DND-41 (cell line): ENCODE measurements at regions not wholly inside any gene's neighbourhood (a gene's known extent, or its start where the extent isn't known, plus 50 kb on each side); places are given as distances from the start of the nearest gene placed in this dataset.

ENCODE experiments used
- ATAC-seq: fragments of 200-7000 bp; cut with Tn5 transposase; 3 replicates; pipeline ENCODE4 v1.9.1; 2021; ENCODE audit warnings: low read depth; ENCODE audit not compliant: insufficient read depth
- DNase-seq: peaks from one replicate; pipeline ENCODE4 v3.0.0-alpha.2; 2020
- H2AFZ ChIP-seq: 2 replicates; pipeline ENCODE4 v1.6.0; 2012; ENCODE audit warnings: low read depth, low read length
- H3K27ac ChIP-seq: 2 replicates; pipeline ENCODE4 v1.5.1; 2012; ENCODE audit warnings: low read length, inconsistent platforms
- H3K27me3 ChIP-seq: fragments of 200-600 bp; sonication (generic); 2 replicates; pipeline ENCODE4 v1.6.0; 2012; ENCODE audit warnings: low read length, mild to moderate bottlenecking, inconsistent platforms; ENCODE audit not compliant: insufficient read depth, poor library complexity
- H3K36me3 ChIP-seq: 2 replicates; pipeline ENCODE4 v1.5.1; 2012; ENCODE audit warnings: low read length, inconsistent platforms; ENCODE audit not compliant: insufficient read depth
- H3K4me1 ChIP-seq: 2 replicates; pipeline ENCODE4 v1.5.1; 2012; ENCODE audit warnings: mild to moderate bottlenecking, low read length; ENCODE audit not compliant: insufficient read depth
- H3K4me2 ChIP-seq: 2 replicates; pipeline ENCODE4 v1.6.0; 2012; ENCODE audit warnings: mild to moderate bottlenecking, moderate library complexity, low read length, inconsistent platforms; ENCODE audit not compliant: insufficient read depth
- H3K4me3 ChIP-seq, 2 experiments: fragments of 200-600 bp in 1 of 2; shearing (Covaris generic) in 1 of 2; 2 replicates each; pipeline ENCODE4 v1.5.1; 2012 to 2016; ENCODE audit warnings: inconsistent platforms in 2 of 2, low read length in 2 of 2, mild to moderate bottlenecking in 2 of 2, low read depth in 1 of 2, moderate library complexity in 1 of 2
- H3K79me2 ChIP-seq: 2 replicates; pipeline ENCODE4 v1.6.0; 2012; ENCODE audit warnings: low read length, inconsistent platforms; ENCODE audit not compliant: insufficient read depth
- H3K9ac ChIP-seq: 2 replicates; pipeline ENCODE4 v1.6.0; 2012; ENCODE audit warnings: low read depth, mild to moderate bottlenecking, inconsistent platforms, low read length, moderate library complexity
- H3K9me3 ChIP-seq: 2 replicates; pipeline ENCODE4 v1.5.1; 2012; ENCODE audit warnings: low read length, moderate library complexity, mild to moderate bottlenecking, inconsistent platforms; ENCODE audit not compliant: insufficient read depth, severe bottlenecking
- H4K20me1 ChIP-seq: 2 replicates; pipeline ENCODE4 v1.6.0; 2012; ENCODE audit warnings: low read length; ENCODE audit not compliant: insufficient read depth
- CTCF ChIP-seq: IDR thresholded peaks from 2 replicates; pipeline ENCODE4 v1.5.1; 2012; ENCODE audit warnings: borderline replicate concordance, low read length, moderate library complexity, mild to moderate bottlenecking; ENCODE audit not compliant: poor library complexity, severe bottlenecking; ENCODE audit errors: extremely low read depth
- EZH2 ChIP-seq: IDR thresholded peaks from 3 replicates; pipeline ENCODE4 v1.6.1; 2012; ENCODE audit warnings: borderline replicate concordance, low read depth, mild to moderate bottlenecking, moderate library complexity, low read length, inconsistent platforms; ENCODE audit not compliant: severe bottlenecking

- Histone ChIP-seq H3K9ac (no peak overlapping the region), H3K4me2 (no peak overlapping the region), H2AFZ (no peak overlapping the region), H3K4me1 (no peaks in the 10 kb centered on the region), H3K27me3 (no peaks in the 10 kb centered on the region), H3K9me3 (no peaks in the 10 kb centered on the region), H3K4me3 (no peak overlapping the region), H3K79me2 (no peaks in the 10 kb centered on the region), H4K20me1 (no peaks in the 10 kb centered on the region), H3K36me3 (no peaks in the 10 kb centered on the region), H3K27ac (no peak overlapping the region)
- DNase-seq: no peak
- TF ChIP-seq EZH2: no peak
- TF ChIP-seq CTCF: no peak
- ATAC-seq: no peak
These were observed 397.4 kb upstream of the ZFP42 start for GRCh38 chr4:187598196-187598595.

- Histone ChIP-seq H3K27ac (no peak overlapping the region), H3K9ac (no peak overlapping the region), H3K4me3 (no peak overlapping the region), H3K4me2 (no peak overlapping the region), H2AFZ (no peak overlapping the region), H3K36me3 (no peaks in the 10 kb centered on the region), H3K9me3 (no peaks in the 10 kb centered on the region), H3K4me1 (no peaks in the 10 kb centered on the region), H4K20me1 (no peaks in the 10 kb centered on the region), H3K79me2 (no peaks in the 10 kb centered on the region), H3K27me3 (no peaks in the 10 kb centered on the region)
- DNase-seq: no peak
- TF ChIP-seq CTCF (no peak), EZH2 (no peak)
- no peak for ATAC-seq
These were observed 393.1 kb upstream of the ZFP42 start for GRCh38 chr4:187602339-187603092.

- H3K9ac ChIP-seq: no peak overlapping the region
- no peaks in the 10 kb centered on the region for H3K36me3 ChIP-seq
- H4K20me1 ChIP-seq: no peaks in the 10 kb centered on the region
- no peak overlapping the region for H3K4me3 ChIP-seq
- H3K4me1 ChIP-seq: no peaks in the 10 kb centered on the region
- H3K9me3 ChIP-seq: no peaks in the 10 kb centered on the region
- H3K27ac ChIP-seq: no peak overlapping the region
- H2AFZ ChIP-seq: no peak overlapping the region
- ATAC-seq (no peak), DNase-seq (no peak)
- H3K79me2 ChIP-seq: no peaks in the 10 kb centered on the region
- H3K4me2 ChIP-seq: no peak overlapping the region
- no peaks in the 10 kb centered on the region for H3K27me3 ChIP-seq
- TF ChIP-seq CTCF: no peak
- TF ChIP-seq EZH2: no peak
These were observed 392.2 kb upstream of the ZFP42 start for GRCh38 chr4:187603093-187604025.
